HFFc6 (cell line): ENCODE measurements at regions not wholly inside any gene's neighbourhood (a gene's known extent, or its start where the extent isn't known, plus 50 kb on each side); places are given as distances from the start of the nearest gene placed in this dataset.
"Not testable (repeated sequence)": the region's sequence is repeated elsewhere in the genome, so short reads cannot be mapped to it uniquely, and the experiment has no call there.

Experiments
- DNase-seq: peaks from one replicate; pipeline ENCODE4 v3.0.0-alpha.2; 2018
- H3K27ac Mint-ChIP-seq: 2 replicates; pipeline ENCODE4 v1.8.0; 2020; ENCODE audit warnings: mild to moderate bottlenecking, mixed read lengths
- H3K27me3 Mint-ChIP-seq: 2 replicates; pipeline ENCODE4 v1.8.0; 2021; ENCODE audit warnings: mild to moderate bottlenecking, moderate library complexity, mixed read lengths; ENCODE audit not compliant: insufficient read depth
- H3K36me3 Mint-ChIP-seq: 2 replicates; pipeline ENCODE4 v1.8.0; 2021; ENCODE audit warnings: low read depth, mixed read lengths
- H3K4me1 Mint-ChIP-seq: 2 replicates; pipeline ENCODE4 v1.8.0; 2020; ENCODE audit warnings: low read depth, mixed read lengths
- H3K4me3 Mint-ChIP-seq: 2 replicates; pipeline ENCODE4 v1.8.0; 2020; ENCODE audit warnings: mild to moderate bottlenecking, moderate library complexity, mixed read lengths
- H3K9me3 Mint-ChIP-seq: 2 replicates; pipeline ENCODE4 v1.8.0; 2020; ENCODE audit warnings: mild to moderate bottlenecking, mixed read lengths
- CTCF ChIP-seq: fragments of 200-600 bp; sonication (generic); IDR thresholded peaks from 2 replicates; pipeline ENCODE4 v1.5.0; 2021; ENCODE audit warnings: antibody characterized with exemption, mild to moderate bottlenecking

- DNase-seq, result no peak
- Mint-ChIP-seq H3K36me3 (no peaks in the 10 kb centered on the region), H3K4me1 (no peaks in the 10 kb centered on the region), H3K27ac (no peak overlapping the region), H3K4me3 (no peak overlapping the region), H3K27me3 (no peaks in the 10 kb centered on the region), H3K9me3 (no peaks in the 10 kb centered on the region)
- no peak for TF ChIP-seq CTCF
Observed at GRCh38 chr12:41992692-41993215, 151.9 kb downstream of the GXYLT1 start.

GRCh38 chr12:41992022-41992421, 152.7 kb downstream of the GXYLT1 start:
- no peak for TF ChIP-seq CTCF
- no peak for DNase-seq
- H3K27me3 Mint-ChIP-seq, result no peaks in the 10 kb centered on the region
- H3K4me3 Mint-ChIP-seq, result no peak overlapping the region
- no peaks in the 10 kb centered on the region for H3K4me1 Mint-ChIP-seq
- H3K9me3 Mint-ChIP-seq, result no peaks in the 10 kb centered on the region
- no peaks in the 10 kb centered on the region for H3K36me3 Mint-ChIP-seq
- H3K27ac Mint-ChIP-seq, result no peak overlapping the region

DNA sequence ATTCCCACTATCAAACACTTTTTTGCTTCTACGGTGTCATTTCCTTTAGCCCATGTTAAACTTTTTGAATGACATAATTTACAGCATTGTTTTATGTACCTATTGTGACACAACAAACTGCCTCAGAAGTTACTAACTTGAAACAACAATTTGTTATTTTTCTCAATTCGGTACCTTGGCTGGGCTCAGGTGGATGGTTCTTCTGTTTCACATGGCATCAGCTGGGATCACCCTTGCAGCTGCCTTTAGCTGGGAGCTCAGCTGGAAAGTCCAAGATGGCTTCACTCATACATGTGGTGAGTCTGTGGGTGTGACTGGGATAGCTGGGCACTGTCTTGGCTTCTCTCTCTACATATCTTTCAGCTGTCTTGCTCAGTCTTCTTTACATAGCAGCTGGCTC, 156.0 kb downstream of the GXYLT1 start:
- DNase-seq, result no peak
- Mint-ChIP-seq H3K27me3 (peaks cover 2% of the 10 kb centered on the region; the same call in 1 of the 2 replicates), H3K9me3 (no peaks in the 10 kb centered on the region), H3K27ac (no peak overlapping the region), H3K4me1 (no peaks in the 10 kb centered on the region), H3K4me3 (no peak overlapping the region), H3K36me3 (no peaks in the 10 kb centered on the region)
- TF ChIP-seq CTCF, result no peak

GRCh38 chr12:41986513-41986912, 158.2 kb downstream of the GXYLT1 start:
- DNase-seq, H3K36me3 Mint-ChIP-seq, H3K4me1 Mint-ChIP-seq, H3K27me3 Mint-ChIP-seq, H3K9me3 Mint-ChIP-seq, H3K27ac Mint-ChIP-seq, H3K4me3 Mint-ChIP-seq: not testable (repeated sequence)

GRCh38 chr12:41983856-41984255, 160.8 kb downstream of the GXYLT1 start:
- Mint-ChIP-seq H3K36me3 (no peaks in the 10 kb centered on the region), H3K4me1 (no peaks in the 10 kb centered on the region)

GRCh38 chr12:41983394-41983793, 161.3 kb downstream of the GXYLT1 start:
- Mint-ChIP-seq H3K27ac (no peak overlapping the region), H3K4me1 (no peaks in the 10 kb centered on the region), H3K36me3 (no peaks in the 10 kb centered on the region), H3K9me3 (peaks cover 6% of the 10 kb centered on the region), H3K27me3 (peaks cover 2% of the 10 kb centered on the region; the same call in 1 of the 2 replicates), H3K4me3 (no peak overlapping the region)
- TF ChIP-seq CTCF, result no peak
- DNase-seq, result no peak

More at GRCh38 chr12:41983856-41984255, 160.8 kb downstream of the GXYLT1 start:
- H3K9me3 Mint-ChIP-seq, result peaks cover 6% of the 10 kb centered on the region
- peaks cover 2% of the 10 kb centered on the region; the same call in 1 of the 2 replicates for H3K27me3 Mint-ChIP-seq
- H3K4me3 Mint-ChIP-seq, result no peak overlapping the region
- DNase-seq, result no peak
- no peak overlapping the region for H3K27ac Mint-ChIP-seq
- no peak for TF ChIP-seq CTCF
